ENCODE measurements at regions not wholly inside any gene's neighbourhood (a gene's known extent, or its start where the extent isn't known, plus 50 kb on each side); places are given as distances from the start of the nearest gene placed in this dataset.

DNA sequence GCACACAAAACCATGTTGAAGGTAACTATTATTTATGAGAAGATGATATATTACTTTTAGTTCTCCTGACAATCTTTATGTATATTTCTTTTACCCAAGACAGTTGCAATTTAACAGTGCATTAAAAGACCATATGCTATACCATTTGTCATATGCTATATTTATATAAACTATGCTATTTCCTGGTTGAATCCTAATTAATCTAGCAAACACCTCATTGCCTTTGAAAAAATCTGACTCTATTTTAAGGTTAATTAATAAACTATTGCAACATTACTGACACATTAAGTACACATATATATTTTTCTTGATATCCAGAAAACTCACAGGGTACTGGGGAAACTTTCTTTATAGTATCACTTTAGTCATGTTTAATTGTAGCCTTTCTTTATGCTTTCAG is 649.4 kb upstream of the PCDH20 start:
- H3K36me3 Mint-ChIP-seq (ENCODE audit: low read depth) = no peaks in the 10 kb centered on the region
- ATAC-seq (no peak), DNase-seq (no peak)
- H3K4me1 Mint-ChIP-seq = no peaks in the 10 kb centered on the region
- H3K4me3 Mint-ChIP-seq = no peak overlapping the region
- no peaks in the 10 kb centered on the region for H3K9me3 ChIP-seq (ENCODE audit: control insufficient read depth, low read length, poor library complexity, severe bottlenecking)
- H3K27ac Mint-ChIP-seq = no peak overlapping the region
- H3K27me3 Mint-ChIP-seq = no peaks in the 10 kb centered on the region

GRCh38 chr13:62061751-62062150 is 646.1 kb upstream of the PCDH20 start:
- Mint-ChIP-seq H3K4me3 (no peak overlapping the region), H3K27me3 (no peaks in the 10 kb centered on the region), H3K27ac (no peak overlapping the region), H3K4me1 (no peaks in the 10 kb centered on the region), H3K36me3 (ENCODE audit: low read depth) (no peaks in the 10 kb centered on the region)
- ATAC-seq = no peak
- DNase-seq = no peak
- no peaks in the 10 kb centered on the region for H3K9me3 ChIP-seq (ENCODE audit: control insufficient read depth, low read length, poor library complexity, severe bottlenecking)

- no peak for ATAC-seq
- H3K36me3 Mint-ChIP-seq (ENCODE audit: low read depth) = no peaks in the 10 kb centered on the region
- DNase-seq = no peak
- no peak overlapping the region for H3K27ac Mint-ChIP-seq
- H3K27me3 Mint-ChIP-seq = no peaks in the 10 kb centered on the region
- H3K4me1 Mint-ChIP-seq = no peaks in the 10 kb centered on the region
- no peak overlapping the region for H3K4me3 Mint-ChIP-seq
- no peaks in the 10 kb centered on the region for H3K9me3 ChIP-seq (ENCODE audit: control insufficient read depth, low read length, poor library complexity, severe bottlenecking)
Measured at GRCh38 chr13:62060570-62060969, 644.9 kb upstream of the PCDH20 start.

GRCh38 chr13:62057286-62057685 is 641.6 kb upstream of the PCDH20 start:
- ATAC-seq = no peak
- Mint-ChIP-seq H3K4me3 (no peak overlapping the region), H3K27me3 (no peaks in the 10 kb centered on the region), H3K27ac (no peak overlapping the region), H3K4me1 (no peaks in the 10 kb centered on the region), H3K36me3 (ENCODE audit: low read depth) (no peaks in the 10 kb centered on the region)
- H3K9me3 ChIP-seq (ENCODE audit: control insufficient read depth, low read length, poor library complexity, severe bottlenecking) = no peaks in the 10 kb centered on the region
- DNase-seq = no peak

- ATAC-seq (no peak), DNase-seq (no peak)
- no peak overlapping the region for H3K4me3 Mint-ChIP-seq
- H3K4me1 Mint-ChIP-seq = no peaks in the 10 kb centered on the region
- H3K9me3 ChIP-seq (ENCODE audit: control insufficient read depth, low read length, poor library complexity, severe bottlenecking) = no peaks in the 10 kb centered on the region
- no peaks in the 10 kb centered on the region for H3K36me3 Mint-ChIP-seq (ENCODE audit: low read depth)
- no peaks in the 10 kb centered on the region for H3K27me3 Mint-ChIP-seq
- H3K27ac Mint-ChIP-seq = no peak overlapping the region
Measured at GRCh38 chr13:62049992-62050391, 634.3 kb upstream of the PCDH20 start.

DNA sequence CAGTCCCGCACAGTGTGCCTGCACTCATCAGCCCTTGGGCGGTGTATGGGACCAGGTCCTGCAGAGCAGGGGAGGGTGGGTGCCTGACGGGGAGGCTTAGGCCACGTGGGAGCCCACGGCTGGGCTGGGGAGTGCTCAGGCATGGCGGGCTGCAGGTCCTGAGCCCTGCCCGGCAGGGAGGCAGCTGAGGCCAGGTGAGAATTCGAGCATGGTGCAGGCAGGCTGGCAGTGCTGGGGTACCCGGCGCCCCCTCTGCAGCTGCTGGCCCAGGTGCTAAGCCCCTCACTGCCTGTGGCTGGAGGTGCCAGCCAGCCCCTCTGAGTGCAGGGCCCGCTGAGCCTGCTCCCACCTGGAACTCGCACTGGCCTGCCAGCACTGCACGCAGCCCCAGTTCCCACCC is 630.9 kb upstream of the PCDH20 start:
- no peaks in the 10 kb centered on the region for H3K9me3 ChIP-seq (ENCODE audit: control insufficient read depth, low read length, poor library complexity, severe bottlenecking)
- Mint-ChIP-seq H3K4me1 (no peaks in the 10 kb centered on the region), H3K27me3 (no peaks in the 10 kb centered on the region), H3K4me3 (no peak overlapping the region), H3K36me3 (ENCODE audit: low read depth) (no peaks in the 10 kb centered on the region), H3K27ac (no peak overlapping the region)
- no peak for DNase-seq
- ATAC-seq = no peak

GRCh38 chr13:62043600-62043999 is 628.0 kb upstream of the PCDH20 start:
- Mint-ChIP-seq H3K27ac (no peak overlapping the region), H3K27me3 (no peaks in the 10 kb centered on the region), H3K36me3 (ENCODE audit: low read depth) (no peaks in the 10 kb centered on the region), H3K4me3 (no peak overlapping the region), H3K4me1 (no peaks in the 10 kb centered on the region)
- no peak for ATAC-seq
- DNase-seq = no peak
- H3K9me3 ChIP-seq (ENCODE audit: control insufficient read depth, low read length, poor library complexity, severe bottlenecking) = no peaks in the 10 kb centered on the region

DNA sequence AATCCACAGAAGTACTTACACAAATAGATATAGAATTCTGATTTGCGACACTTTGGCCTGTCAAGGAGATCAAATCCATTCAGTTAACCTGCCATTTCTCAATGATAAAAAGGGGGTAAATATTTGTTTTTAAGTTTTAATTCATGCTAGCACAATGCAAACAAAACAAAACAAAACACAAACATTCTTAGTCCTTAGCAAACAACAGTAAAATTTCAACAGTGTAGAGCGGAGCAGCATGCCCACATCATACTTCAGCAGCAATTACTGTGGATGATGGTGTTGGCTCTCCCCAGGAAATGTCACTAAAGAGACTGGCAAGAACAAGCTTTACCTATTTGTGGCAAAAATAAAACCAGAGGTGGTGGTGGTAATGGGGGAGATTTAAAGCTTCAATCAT is 625.2 kb upstream of the PCDH20 start:
- no peaks in the 10 kb centered on the region for H3K9me3 ChIP-seq (ENCODE audit: control insufficient read depth, low read length, poor library complexity, severe bottlenecking)
- ATAC-seq (no peak), DNase-seq (no peak)
- Mint-ChIP-seq H3K27ac (no peak overlapping the region), H3K4me1 (no peaks in the 10 kb centered on the region), H3K36me3 (ENCODE audit: low read depth) (no peaks in the 10 kb centered on the region), H3K27me3 (no peaks in the 10 kb centered on the region), H3K4me3 (no peak overlapping the region)

DNA sequence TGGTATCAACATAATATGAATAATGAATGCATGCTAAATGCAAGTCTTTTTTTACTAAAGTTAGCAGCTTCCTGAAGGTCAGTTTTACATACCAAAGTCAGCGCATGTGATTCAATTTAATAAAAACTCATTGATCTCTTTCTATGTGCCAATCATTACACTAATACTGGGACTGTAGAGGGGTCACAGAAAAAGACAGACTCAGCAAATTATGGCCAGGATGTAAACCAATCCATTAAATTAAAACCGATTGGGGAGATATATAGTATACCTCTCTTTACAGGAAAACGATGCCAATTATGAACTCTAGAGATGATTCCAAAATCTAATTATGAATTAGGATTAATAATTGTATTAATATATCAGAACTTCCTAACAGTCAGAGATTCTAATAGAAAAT is 624.4 kb upstream of the PCDH20 start:
- Mint-ChIP-seq H3K36me3 (ENCODE audit: low read depth) (no peaks in the 10 kb centered on the region), H3K27me3 (no peaks in the 10 kb centered on the region), H3K4me1 (no peaks in the 10 kb centered on the region), H3K4me3 (no peak overlapping the region), H3K27ac (no peak overlapping the region)
- ATAC-seq = no peak
- no peak for DNase-seq
- no peaks in the 10 kb centered on the region for H3K9me3 ChIP-seq (ENCODE audit: control insufficient read depth, low read length, poor library complexity, severe bottlenecking)

GRCh38 chr13:62038214-62038613 is 622.6 kb upstream of the PCDH20 start:
- Mint-ChIP-seq H3K27ac (no peak overlapping the region), H3K27me3 (no peaks in the 10 kb centered on the region), H3K4me3 (no peak overlapping the region), H3K36me3 (ENCODE audit: low read depth) (no peaks in the 10 kb centered on the region), H3K4me1 (no peaks in the 10 kb centered on the region)
- no peaks in the 10 kb centered on the region for H3K9me3 ChIP-seq (ENCODE audit: control insufficient read depth, low read length, poor library complexity, severe bottlenecking)
- DNase-seq (no peak), ATAC-seq (no peak)

DNA sequence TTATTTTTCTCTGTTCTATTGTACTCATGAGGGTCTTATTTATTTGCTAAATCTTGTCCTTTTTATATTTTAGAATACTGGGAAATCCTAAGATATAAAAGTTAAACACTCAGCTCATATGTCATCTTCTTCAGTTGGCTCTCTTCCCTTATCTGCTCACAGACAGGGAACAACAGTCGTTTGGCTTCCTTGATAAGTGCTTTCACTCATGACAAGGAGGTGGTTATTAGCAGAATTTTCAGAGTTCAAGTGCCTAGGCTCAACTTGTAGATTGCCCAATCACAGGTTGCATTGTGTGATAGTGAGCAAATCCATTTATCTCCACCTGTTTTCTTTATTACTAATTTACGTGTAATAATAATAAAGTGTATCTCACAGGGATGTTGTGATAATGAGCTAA is 620.3 kb upstream of the PCDH20 start:
- no peaks in the 10 kb centered on the region for H3K36me3 Mint-ChIP-seq (ENCODE audit: low read depth)
- no peak overlapping the region for H3K27ac Mint-ChIP-seq
- H3K4me1 Mint-ChIP-seq = no peaks in the 10 kb centered on the region
- ATAC-seq (no peak), DNase-seq (no peak)
- H3K27me3 Mint-ChIP-seq = no peaks in the 10 kb centered on the region
- H3K9me3 ChIP-seq (ENCODE audit: control insufficient read depth, low read length, poor library complexity, severe bottlenecking) = no peaks in the 10 kb centered on the region
- no peak overlapping the region for H3K4me3 Mint-ChIP-seq

- H3K4me1 Mint-ChIP-seq = no peaks in the 10 kb centered on the region
- ATAC-seq (no peak), DNase-seq (no peak)
- no peak overlapping the region for H3K27ac Mint-ChIP-seq
- H3K4me3 Mint-ChIP-seq = no peak overlapping the region
- H3K27me3 Mint-ChIP-seq = no peaks in the 10 kb centered on the region
- no peaks in the 10 kb centered on the region for H3K9me3 ChIP-seq (ENCODE audit: control insufficient read depth, low read length, poor library complexity, severe bottlenecking)
- H3K36me3 Mint-ChIP-seq (ENCODE audit: low read depth) = no peaks in the 10 kb centered on the region
Measured at GRCh38 chr13:62033934-62034333, 618.3 kb upstream of the PCDH20 start.

DNA sequence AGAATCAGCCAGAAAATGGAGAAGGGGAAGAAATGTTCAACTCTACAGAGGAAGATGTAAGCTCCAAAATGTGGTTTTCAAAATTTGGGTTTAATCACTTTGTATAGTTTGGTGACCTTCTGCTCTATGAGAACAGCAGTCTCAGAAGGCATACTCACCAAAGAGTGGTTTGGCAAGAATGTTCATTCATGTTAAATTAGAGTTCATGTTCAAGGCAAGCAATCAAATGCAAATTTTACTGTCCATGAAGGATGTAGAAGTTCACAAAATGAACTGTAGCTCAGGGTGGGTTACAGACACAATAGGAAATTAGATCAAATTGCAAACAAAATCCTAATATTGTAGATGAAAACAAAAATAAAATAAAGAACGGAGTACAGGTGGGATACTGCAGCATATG is 606.7 kb upstream of the PCDH20 start:
- no peaks in the 10 kb centered on the region for H3K9me3 ChIP-seq (ENCODE audit: control insufficient read depth, low read length, poor library complexity, severe bottlenecking)
- no peaks in the 10 kb centered on the region for H3K4me1 Mint-ChIP-seq
- DNase-seq = no peak
- H3K27ac Mint-ChIP-seq = no peak overlapping the region
- H3K27me3 Mint-ChIP-seq = no peaks in the 10 kb centered on the region
- ATAC-seq = no peak
- no peak overlapping the region for H3K4me3 Mint-ChIP-seq
- no peaks in the 10 kb centered on the region for H3K36me3 Mint-ChIP-seq (ENCODE audit: low read depth)

DNA sequence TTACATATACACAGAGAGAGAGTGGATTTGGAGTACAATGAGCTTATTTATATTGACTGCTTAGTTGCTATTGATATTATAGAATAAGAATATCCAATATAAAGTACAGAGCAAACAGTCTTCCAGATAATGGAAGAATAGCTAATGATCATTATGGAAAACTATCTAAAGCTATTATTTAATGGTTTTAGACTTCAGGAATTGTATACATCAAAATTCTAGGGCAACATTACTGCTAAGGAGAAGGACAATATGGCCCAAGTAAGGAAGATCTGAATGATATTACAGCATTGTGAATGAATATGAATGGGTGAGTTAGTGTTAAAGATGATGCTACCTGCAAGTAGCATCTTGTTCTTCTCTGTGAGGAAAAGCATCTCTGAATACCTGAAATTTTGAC is 604.2 kb upstream of the PCDH20 start:
- Mint-ChIP-seq H3K4me1 (no peaks in the 10 kb centered on the region), H3K27me3 (no peaks in the 10 kb centered on the region), H3K36me3 (ENCODE audit: low read depth) (no peaks in the 10 kb centered on the region), H3K27ac (no peak overlapping the region), H3K4me3 (no peak overlapping the region)
- DNase-seq = no peak
- no peaks in the 10 kb centered on the region for H3K9me3 ChIP-seq (ENCODE audit: control insufficient read depth, low read length, poor library complexity, severe bottlenecking)
- no peak for ATAC-seq

- no peak overlapping the region for H3K4me3 Mint-ChIP-seq
Measured at GRCh38 chr13:62014299-62014698, 598.6 kb upstream of the PCDH20 start.

More at GRCh38 chr13:62014299-62014698, 598.6 kb upstream of the PCDH20 start:
- Mint-ChIP-seq H3K27ac (no peak overlapping the region), H3K27me3 (no peaks in the 10 kb centered on the region), H3K36me3 (ENCODE audit: low read depth) (no peaks in the 10 kb centered on the region), H3K4me1 (no peaks in the 10 kb centered on the region)
- H3K9me3 ChIP-seq (ENCODE audit: control insufficient read depth, low read length, poor library complexity, severe bottlenecking) = no peaks in the 10 kb centered on the region
- DNase-seq = no peak
- no peak for ATAC-seq

Data from T-helper 17 cell (primary cell).